ENCODE measurements at regions not wholly inside any gene's neighbourhood (a gene's known extent, or its start where the extent isn't known, plus 50 kb on each side); places are given as distances from the start of the nearest gene placed in this dataset.

GRCh38 chr5:103894882-103895281 lies 332.3 kb upstream of the NUDT12 start:
- TF ChIP-seq CTCF (IDR thresholded peaks at IDR 0.05), result no peak
- no peak overlapping the region for H3K27ac ChIP-seq
- H3K4me3 ChIP-seq, result no peak overlapping the region
- DNase-seq (ENCODE audit: low spot score), result no peak

DNA sequence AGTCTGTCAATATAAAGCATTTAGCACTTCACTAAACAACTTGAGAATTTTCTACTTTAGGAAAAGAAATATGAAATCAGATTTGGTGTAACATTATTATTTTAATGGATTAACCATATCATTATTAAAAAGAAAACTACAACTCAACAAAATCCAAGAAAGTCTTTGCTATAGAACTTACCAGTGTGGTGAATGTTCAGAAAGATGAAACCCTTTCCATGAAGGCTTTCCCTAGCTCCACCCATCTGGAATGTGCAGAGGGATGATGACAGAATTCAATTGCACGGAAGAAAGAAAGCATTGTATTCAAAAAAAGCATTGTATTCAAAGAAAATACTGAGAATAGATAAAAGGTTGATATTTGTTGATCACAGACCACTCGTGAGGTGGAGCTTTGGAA lies 328.6 kb upstream of the NUDT12 start:
- Histone ChIP-seq H3K27ac (no peak overlapping the region), H3K4me3 (no peak overlapping the region)
- no peak for DNase-seq (ENCODE audit: low spot score)
- no peak for TF ChIP-seq CTCF (IDR thresholded peaks at IDR 0.05)

DNA sequence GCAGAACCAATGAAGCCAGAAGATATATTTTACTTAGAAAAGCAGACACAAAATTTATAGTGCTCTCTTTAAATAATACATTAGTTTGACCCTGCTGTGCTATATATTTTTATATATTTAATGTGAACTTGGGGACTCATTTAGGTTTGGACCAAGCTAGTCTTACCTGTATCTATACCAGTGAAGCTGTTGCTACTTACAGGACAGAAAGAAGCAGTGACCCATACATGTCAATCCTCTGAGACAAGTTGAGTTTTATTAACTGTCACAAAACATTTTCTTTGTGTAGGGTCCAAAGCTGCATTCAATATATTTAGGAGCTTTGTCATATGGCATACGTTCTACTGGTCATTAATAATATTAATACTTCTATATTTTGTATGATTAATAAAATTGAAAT lies 327.7 kb upstream of the NUDT12 start:
- TF ChIP-seq CTCF (IDR thresholded peaks at IDR 0.05), result no peak
- DNase-seq (ENCODE audit: low spot score), result no peak
- Histone ChIP-seq H3K27ac (no peak overlapping the region), H3K4me3 (no peak overlapping the region)

- TF ChIP-seq CTCF (IDR thresholded peaks at IDR 0.05), result no peak
- no peak for DNase-seq (ENCODE audit: low spot score)
- Histone ChIP-seq H3K27ac (no peak overlapping the region), H3K4me3 (no peak overlapping the region)
These were observed 327.1 kb upstream of the NUDT12 start for GRCh38 chr5:103889500-103890209.

DNA sequence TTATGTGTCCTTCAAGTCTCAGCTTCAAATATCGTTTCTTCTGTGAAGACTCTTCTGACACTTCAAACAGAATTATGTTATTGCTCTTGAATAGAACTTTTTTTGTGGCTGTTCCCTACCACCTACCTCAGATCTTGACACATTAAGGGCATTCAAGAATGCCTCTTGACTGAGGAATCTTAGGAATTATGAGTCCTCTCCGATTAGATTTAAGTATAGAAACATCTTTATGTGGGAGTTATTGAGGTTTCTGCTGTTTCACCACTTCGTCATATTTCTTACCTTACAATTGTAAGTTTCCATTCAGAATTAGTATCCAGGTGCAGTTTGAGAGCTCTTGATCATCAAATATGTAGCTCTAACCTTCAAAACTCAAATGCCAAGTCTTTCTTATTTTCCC lies 324.2 kb upstream of the NUDT12 start:
- Histone ChIP-seq H3K4me3 (no peak overlapping the region), H3K27ac (no peak overlapping the region)
- no peak for DNase-seq (ENCODE audit: low spot score)
- TF ChIP-seq CTCF (IDR thresholded peaks at IDR 0.05), result no peak

GRCh38 chr5:103883143-103883542 lies 320.6 kb upstream of the NUDT12 start:
- DNase-seq (ENCODE audit: low spot score), result no peak
- TF ChIP-seq CTCF (IDR thresholded peaks at IDR 0.05), result no peak

DNA sequence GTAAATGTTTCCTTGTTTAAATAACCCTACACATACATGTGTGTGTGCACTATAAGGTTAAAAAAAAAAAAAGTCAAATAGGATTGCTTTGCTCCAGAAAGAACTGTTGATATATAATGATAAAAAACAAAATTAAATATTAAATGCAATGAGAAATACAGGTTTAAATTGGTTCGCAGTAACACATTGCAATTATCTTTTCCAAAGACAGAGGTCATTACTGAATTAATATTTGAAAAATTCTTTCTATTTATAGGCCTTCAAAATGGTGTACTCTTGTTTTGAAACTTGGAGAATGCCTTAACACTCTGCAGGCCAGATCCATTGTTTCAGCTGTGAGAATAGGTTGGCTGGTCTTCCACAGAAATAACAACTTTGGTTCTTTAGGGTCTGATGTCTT lies 319.0 kb upstream of the NUDT12 start:
- no peak for TF ChIP-seq CTCF (IDR thresholded peaks at IDR 0.05)
- H3K27ac ChIP-seq, result no peak overlapping the region
- DNase-seq (ENCODE audit: low spot score), result no peak
- no peak overlapping the region for H3K4me3 ChIP-seq

More at GRCh38 chr5:103883143-103883542, 320.6 kb upstream of the NUDT12 start:
- no peak overlapping the region for H3K4me3 ChIP-seq
- H3K27ac ChIP-seq, result no peak overlapping the region
